ENCODE measurements at regions not wholly inside any gene's neighbourhood (a gene's known extent, or its start where the extent isn't known, plus 50 kb on each side); places are given as distances from the start of the nearest gene placed in this dataset.

- 59 to 61% methylated on average over 3 of the region's 3 CpGs for WGBS, 2 donors
These were observed 449.0 kb downstream of the MATN1 start for GRCh38 chr1:30274173-30274970.

GRCh38 chr1:30273456-30273855 lies 449.9 kb downstream of the MATN1 start:
- H3K9me3 ChIP-seq, result no peaks in the 10 kb centered on the region
- no peak for DNase-seq
- TF ChIP-seq, protein P1, sequence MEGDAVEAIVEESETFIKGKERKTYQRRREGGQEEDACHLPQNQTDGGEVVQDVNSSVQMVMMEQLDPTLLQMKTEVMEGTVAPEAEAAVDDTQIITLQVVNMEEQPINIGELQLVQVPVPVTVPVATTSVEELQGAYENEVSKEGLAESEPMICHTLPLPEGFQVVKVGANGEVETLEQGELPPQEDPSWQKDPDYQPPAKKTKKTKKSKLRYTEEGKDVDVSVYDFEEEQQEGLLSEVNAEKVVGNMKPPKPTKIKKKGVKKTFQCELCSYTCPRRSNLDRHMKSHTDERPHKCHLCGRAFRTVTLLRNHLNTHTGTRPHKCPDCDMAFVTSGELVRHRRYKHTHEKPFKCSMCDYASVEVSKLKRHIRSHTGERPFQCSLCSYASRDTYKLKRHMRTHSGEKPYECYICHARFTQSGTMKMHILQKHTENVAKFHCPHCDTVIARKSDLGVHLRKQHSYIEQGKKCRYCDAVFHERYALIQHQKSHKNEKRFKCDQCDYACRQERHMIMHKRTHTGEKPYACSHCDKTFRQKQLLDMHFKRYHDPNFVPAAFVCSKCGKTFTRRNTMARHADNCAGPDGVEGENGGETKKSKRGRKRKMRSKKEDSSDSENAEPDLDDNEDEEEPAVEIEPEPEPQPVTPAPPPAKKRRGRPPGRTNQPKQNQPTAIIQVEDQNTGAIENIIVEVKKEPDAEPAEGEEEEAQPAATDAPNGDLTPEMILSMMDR (IDR thresholded peaks at IDR 0.05), result no peak
- H3K27me3 ChIP-seq, result peaks cover 0 to 45% (median 0%) of the 10 kb centered on the region in 7 donors
- WGBS, 2 donors, result 90 to 93% methylated on average over 5 of the region's 5 CpGs
- H3K4me3 ChIP-seq, result no peak overlapping the region
- H3K27ac ChIP-seq, result no peak overlapping the region
- no peak for ATAC-seq
- no peaks in the 10 kb centered on the region for H3K36me3 ChIP-seq
- intact Hi-C loops (cut with DNase I), result no loop called here
- no peaks in the 10 kb centered on the region for H3K4me1 ChIP-seq

More at GRCh38 chr1:30274173-30274970, 449.0 kb downstream of the MATN1 start:
- Histone ChIP-seq H3K27ac (no peak overlapping the region), H3K9me3 (no peaks in the 10 kb centered on the region), H3K4me3 (no peak overlapping the region), H3K4me1 (no peaks in the 10 kb centered on the region), H3K27me3 (peaks cover 0 to 42% (median 6%) of the 10 kb centered on the region in 7 donors), H3K36me3 (no peaks in the 10 kb centered on the region)
- TF ChIP-seq, protein P1 (IDR thresholded peaks at IDR 0.05), result no peak
- DNase-seq (no peak), ATAC-seq (peak in 1 of 8 donors; percentile 18)
- intact Hi-C loops (cut with DNase I), result no loop called here

DNA sequence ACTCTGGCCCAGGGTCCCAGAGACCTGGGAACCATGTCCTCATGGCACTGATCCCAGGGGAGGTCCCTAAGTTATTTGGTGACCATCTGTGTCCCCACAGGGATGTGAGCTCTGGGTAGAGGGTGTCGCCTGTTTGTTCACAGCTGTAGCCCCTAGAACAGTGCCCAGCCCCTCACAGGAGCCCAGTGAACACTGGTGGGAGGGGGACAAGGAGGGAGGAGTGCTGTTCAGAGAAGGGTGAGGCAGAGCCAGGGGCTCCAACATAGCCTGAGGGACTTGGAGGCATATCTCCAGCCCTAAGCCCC lies 450.4 kb downstream of the MATN1 start:
- H3K27ac ChIP-seq, result no peak overlapping the region
- peaks cover 0 to 45% (median 0%) of the 10 kb centered on the region in 7 donors for H3K27me3 ChIP-seq
- intact Hi-C loops (cut with DNase I), result no loop called here
- ATAC-seq (no peak), DNase-seq (no peak)
- H3K4me1 ChIP-seq, result no peaks in the 10 kb centered on the region
- TF ChIP-seq, protein P1 (IDR thresholded peaks at IDR 0.05), result no peak
- H3K9me3 ChIP-seq, result no peaks in the 10 kb centered on the region
- 69 to 89% methylated on average over 1 of the region's 1 CpG for WGBS, 2 donors
- H3K4me3 ChIP-seq, result no peak overlapping the region
- H3K36me3 ChIP-seq, result no peaks in the 10 kb centered on the region

DNA sequence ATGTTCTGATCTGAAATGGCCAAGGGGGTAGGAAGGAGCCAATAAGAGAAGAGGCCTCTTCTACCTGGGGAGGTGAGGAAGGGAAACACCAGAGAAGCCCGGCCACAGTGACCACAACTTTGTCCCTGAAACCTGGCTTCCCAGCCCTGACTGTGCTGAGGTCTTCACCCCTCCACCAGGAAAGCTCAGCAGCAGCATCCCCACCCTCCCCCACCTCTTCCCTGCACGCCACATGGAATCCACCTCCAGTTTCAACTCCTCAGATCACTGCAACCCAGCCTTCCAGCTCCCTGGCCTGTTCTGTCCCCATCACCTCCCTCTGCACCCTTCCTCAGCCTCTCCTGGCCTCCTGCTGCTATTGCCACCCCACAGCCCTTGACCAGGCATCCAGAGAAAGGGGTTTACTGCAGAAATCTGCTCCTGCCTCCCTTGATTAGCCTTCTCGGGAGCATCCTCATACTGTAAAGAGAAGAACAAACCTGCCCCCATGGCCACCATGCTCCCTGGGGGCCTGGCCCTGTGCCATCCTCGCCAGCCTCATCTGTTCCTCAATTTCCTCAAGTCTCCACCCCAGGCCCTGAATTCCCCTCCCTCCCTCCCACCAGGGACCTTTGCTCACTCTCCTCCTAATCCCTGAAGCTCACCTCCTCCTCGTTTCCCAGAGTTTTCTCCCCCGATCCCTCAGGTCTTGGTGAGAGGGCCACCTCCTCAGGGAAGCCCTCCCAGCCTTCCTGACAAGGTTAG lies 450.9 kb downstream of the MATN1 start:
- 55 to 59% methylated on average over 6 of the region's 6 CpGs for WGBS, 2 donors
- Histone ChIP-seq H3K9me3 (no peaks in the 10 kb centered on the region), H3K27me3 (peaks cover 0 to 46% (median 0%) of the 10 kb centered on the region in 7 donors), H3K4me1 (no peaks in the 10 kb centered on the region), H3K27ac (no peak overlapping the region), H3K36me3 (no peaks in the 10 kb centered on the region), H3K4me3 (no peak overlapping the region)
- TF ChIP-seq, protein P1 (IDR thresholded peaks at IDR 0.05), result no peak
- intact Hi-C loops (cut with DNase I), result no loop called here
- DNase-seq, result no peak
- no peak for ATAC-seq

Measured in heart right ventricle (tissue), 16 donors.